AG04449 (cell line): ENCODE measurements at regions not wholly inside any gene's neighbourhood (a gene's known extent, or its start where the extent isn't known, plus 50 kb on each side); places are given as distances from the start of the nearest gene placed in this dataset.
A peak's percentile ranks its signal among the peaks of the same experiment; 100 is the strongest.

Experiments
- CTCF ChIA-PET: fragments of 350-600 bp; formaldehyde crosslinking; extraction: SDS; loops from one replicate; lab custom pipeline; 2021; ENCODE audit warnings: antibody characterized with exemption; lab: Yijun Ruan, JAX
- POLR2A ChIA-PET: fragments of 400-600, 350-600 bp; formaldehyde crosslinking; extraction: SDS; loops from one replicate; lab custom pipeline; 2020; ENCODE audit warnings: antibody characterized with exemption, inconsistent platforms; lab: Yijun Ruan, JAX
- DNase-seq: peaks from one replicate; pipeline ENCODE4 v3.0.0-alpha.2; 2010; ENCODE audit warnings: low read depth, low spot score
- H3K4me3 ChIP-seq: 2 replicates; pipeline ENCODE4 v1.5.1; 2011; ENCODE audit warnings: low read depth, mild to moderate bottlenecking, control low read depth, low read length
- CTCF ChIP-seq: IDR thresholded peaks from one replicate; pipeline ENCODE4 v1.5.1; 2011; ENCODE audit warnings: mild to moderate bottlenecking, moderate library complexity, low read length, control low read depth, inconsistent platforms; ENCODE audit not compliant: insufficient read depth; ENCODE audit errors: missing control alignments

DNA sequence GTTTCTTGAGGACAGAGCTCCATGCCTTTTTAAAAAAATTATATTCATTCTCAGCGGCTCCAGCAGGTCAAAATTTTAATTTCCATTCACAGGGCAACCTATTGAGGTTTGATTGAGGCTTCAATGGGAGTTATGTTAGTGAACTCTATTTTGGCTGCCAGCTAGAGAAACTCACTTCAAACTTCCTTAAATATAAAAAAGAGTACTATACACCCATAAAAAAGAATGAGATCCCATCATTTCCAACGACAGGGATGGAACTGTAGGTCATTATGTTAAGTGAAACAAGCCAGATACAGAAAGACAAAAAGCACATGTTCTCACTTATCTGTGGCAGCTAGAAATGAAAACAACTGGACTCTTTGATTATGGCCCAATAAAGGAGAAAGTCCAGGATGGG is 176.8 kb upstream of the IL12B start:
- CTCF ChIA-PET: interaction anchor here (1.0 to 1.6 kb wide), 4 partner anchors 9 to 479 kb away, joined by 3 to 4 read pairs (median 3); no protein-coding TSS in a partner anchor

DNA sequence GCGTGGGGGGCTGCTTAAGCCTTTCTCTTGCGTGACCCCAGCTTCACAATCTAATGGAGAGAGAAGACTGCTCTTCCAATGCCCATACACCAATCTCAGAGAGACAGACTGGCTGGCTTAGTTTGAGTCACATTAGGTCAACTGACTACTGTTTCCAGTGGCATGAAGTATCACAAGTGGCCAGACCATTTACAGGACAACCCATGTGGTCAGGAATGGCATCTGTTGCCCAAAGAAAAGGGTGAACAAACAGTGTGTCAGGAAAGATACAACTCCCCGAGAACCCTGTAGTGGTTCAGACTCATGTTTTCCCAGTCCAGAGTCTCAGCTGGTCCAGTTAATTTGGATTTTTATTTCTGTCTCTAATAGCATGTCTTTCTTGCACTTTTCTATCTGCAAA is 177.4 kb upstream of the IL12B start:
- CTCF ChIA-PET: interaction anchor here (1.6 kb wide), 1 partner anchor 8 kb away, joined by 4 read pairs; no protein-coding TSS in a partner anchor
- DNase-seq: no peak

More for the DNA sequence above, 176.8 kb upstream of the IL12B start:
- no peak for TF ChIP-seq CTCF
- H3K4me3 ChIP-seq: no peak overlapping the region
- POLR2A ChIA-PET: no interaction called here
- no peak for DNase-seq

GRCh38 chr5:159508344-159508743 is 178.1 kb upstream of the IL12B start:
- DNase-seq: no peak
- CTCF ChIA-PET: no interaction called here
- no peak for TF ChIP-seq CTCF
- POLR2A ChIA-PET: no interaction called here
- H3K4me3 ChIP-seq: no peak overlapping the region

More for the DNA sequence above, 177.4 kb upstream of the IL12B start:
- H3K4me3 ChIP-seq: no peak overlapping the region
- POLR2A ChIA-PET: no interaction called here
- no peak for TF ChIP-seq CTCF

DNA sequence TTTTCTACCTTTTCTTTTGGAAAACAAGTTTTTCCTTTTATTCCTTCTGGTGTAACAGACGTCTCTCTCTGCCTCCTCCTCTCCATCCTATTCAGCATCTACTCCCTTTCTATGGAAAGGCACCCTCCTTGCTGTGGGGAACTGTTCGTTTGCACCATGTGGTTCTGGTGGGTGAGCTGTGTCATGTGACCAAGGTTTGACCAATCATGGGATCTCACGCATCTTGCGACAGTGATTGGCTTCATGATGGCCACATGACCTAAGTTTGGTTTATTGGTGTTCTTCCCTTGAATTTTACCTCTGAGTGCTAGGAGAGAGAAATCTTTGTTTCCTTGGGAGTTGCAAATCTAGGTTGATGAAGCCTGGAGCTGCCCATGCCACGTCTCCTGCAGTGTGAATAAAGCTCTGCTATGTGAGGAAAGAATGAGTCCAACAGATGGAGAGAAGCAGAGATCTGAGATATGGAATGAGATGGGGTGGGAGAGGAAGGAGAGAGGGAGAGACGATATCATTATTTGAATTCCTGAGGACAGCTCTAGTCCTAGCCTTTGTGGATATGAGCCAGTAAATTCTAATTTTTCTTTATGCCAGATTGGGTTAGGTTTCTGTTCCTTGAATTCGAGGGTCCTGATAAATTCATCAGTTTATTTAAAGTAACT is 178.8 kb upstream of the IL12B start:
- ChIA-PET CTCF (interaction anchor here (1.4 to 1.5 kb wide), 4 partner anchors 9 to 264 kb away, joined by 3 to 5 read pairs (median 4); no protein-coding TSS in a partner anchor), POLR2A (interaction anchor here (0.6 kb wide), 1 partner anchor 934 kb away, joined by 3 read pairs; no protein-coding TSS in a partner anchor)
- TF ChIP-seq CTCF: no peak
- no peak overlapping the region for H3K4me3 ChIP-seq
- no peak for DNase-seq

DNA sequence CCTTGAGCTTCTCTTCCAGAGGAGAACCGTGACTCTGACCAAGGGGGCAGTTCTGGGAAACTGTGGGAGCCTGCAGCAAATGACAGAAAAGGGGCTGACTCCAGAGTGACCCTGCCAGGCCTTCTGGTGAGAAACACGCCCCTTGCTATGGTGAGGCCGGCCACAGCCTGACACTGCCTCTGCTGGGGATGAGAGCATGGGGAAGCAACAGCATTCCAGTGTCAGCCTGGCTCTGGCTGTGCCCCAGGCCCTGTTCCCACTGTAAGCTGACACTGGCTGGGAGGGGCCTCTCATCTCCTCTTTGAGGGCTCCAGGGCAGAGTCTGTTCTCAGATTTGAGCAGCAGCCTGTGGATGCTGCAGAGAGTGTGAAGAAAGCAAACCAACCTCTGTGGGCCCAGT is 180.0 kb upstream of the IL12B start:
- ChIA-PET POLR2A (no interaction called here), CTCF (interaction anchor here (1.4 to 1.5 kb wide), 4 partner anchors 8 to 263 kb away, joined by 3 to 5 read pairs (median 4); no protein-coding TSS in a partner anchor)
- peak; percentile 63 for DNase-seq
- TF ChIP-seq CTCF: peak; percentile 41
- no peak overlapping the region for H3K4me3 ChIP-seq

- H3K4me3 ChIP-seq: no peak overlapping the region
- ChIA-PET CTCF (no interaction called here), POLR2A (no interaction called here)
- no peak for DNase-seq
- no peak for TF ChIP-seq CTCF
These were observed 181.3 kb upstream of the IL12B start for GRCh38 chr5:159511570-159511969.
